ENCODE measurements at regions not wholly inside any gene's neighbourhood (a gene's known extent, or its start where the extent isn't known, plus 50 kb on each side); places are given as distances from the start of the nearest gene placed in this dataset.

- peaks cover 27% of the 10 kb centered on the region for H3K4me1 ChIP-seq
- H3K27me3 Mint-ChIP-seq (ENCODE audit: insufficient read depth, unreplicated experiment) = no peaks in the 10 kb centered on the region
- no peak overlapping the region for H3K4me3 ChIP-seq (ENCODE audit: low read depth, low read length)
- H3K27ac Mint-ChIP-seq (ENCODE audit: unreplicated experiment) = no peak overlapping the region
- no peaks in the 10 kb centered on the region for H3K9me3 Mint-ChIP-seq (ENCODE audit: unreplicated experiment)
- no peaks in the 10 kb centered on the region for H3K27me3 ChIP-seq (replicated peaks; ENCODE audit: control insufficient read depth, insufficient read depth, low read length)
- H3K36me3 Mint-ChIP-seq (ENCODE audit: insufficient read depth, unreplicated experiment) = peaks cover 6% of the 10 kb centered on the region
- BruUV-seq (replicated peaks) = no TSS peak
- ChIA-PET CTCF (no interaction called here), POLR2A (no interaction called here)
- H3K36me3 ChIP-seq (ENCODE audit: control insufficient read depth, insufficient read depth, low read length) = no peaks in the 10 kb centered on the region
- TF ChIP-seq, protein P1, sequence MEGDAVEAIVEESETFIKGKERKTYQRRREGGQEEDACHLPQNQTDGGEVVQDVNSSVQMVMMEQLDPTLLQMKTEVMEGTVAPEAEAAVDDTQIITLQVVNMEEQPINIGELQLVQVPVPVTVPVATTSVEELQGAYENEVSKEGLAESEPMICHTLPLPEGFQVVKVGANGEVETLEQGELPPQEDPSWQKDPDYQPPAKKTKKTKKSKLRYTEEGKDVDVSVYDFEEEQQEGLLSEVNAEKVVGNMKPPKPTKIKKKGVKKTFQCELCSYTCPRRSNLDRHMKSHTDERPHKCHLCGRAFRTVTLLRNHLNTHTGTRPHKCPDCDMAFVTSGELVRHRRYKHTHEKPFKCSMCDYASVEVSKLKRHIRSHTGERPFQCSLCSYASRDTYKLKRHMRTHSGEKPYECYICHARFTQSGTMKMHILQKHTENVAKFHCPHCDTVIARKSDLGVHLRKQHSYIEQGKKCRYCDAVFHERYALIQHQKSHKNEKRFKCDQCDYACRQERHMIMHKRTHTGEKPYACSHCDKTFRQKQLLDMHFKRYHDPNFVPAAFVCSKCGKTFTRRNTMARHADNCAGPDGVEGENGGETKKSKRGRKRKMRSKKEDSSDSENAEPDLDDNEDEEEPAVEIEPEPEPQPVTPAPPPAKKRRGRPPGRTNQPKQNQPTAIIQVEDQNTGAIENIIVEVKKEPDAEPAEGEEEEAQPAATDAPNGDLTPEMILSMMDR (IDR thresholded peaks at IDR 0.05; ENCODE audit: insufficient read depth in 1 of 2, low read depth in 1 of 2, low read length in 1 of 2, severe bottlenecking in 1 of 2, unreplicated experiment in 1 of 2) = no peak
- no peak overlapping the region for H3K4me3 Mint-ChIP-seq (ENCODE audit: unreplicated experiment)
- DNase-seq = no peak
- H3K4me1 Mint-ChIP-seq (ENCODE audit: low read depth, unreplicated experiment) = peaks cover 7% of the 10 kb centered on the region
- no peaks in the 10 kb centered on the region for H3K9me3 ChIP-seq
- intact Hi-C loops (cut with micrococcal nuclease; ENCODE audit: unreplicated experiment) = loop anchor here (1.0 to 2.0 kb wide), 2 partner anchors 29 to 259 kb away; no protein-coding TSS in a partner anchor
These were observed 139.5 kb upstream of the SLC27A6 start for GRCh38 chr5:128825826-128826225.

- TF ChIP-seq, protein P1 (IDR thresholded peaks at IDR 0.05; ENCODE audit: insufficient read depth in 1 of 2, low read depth in 1 of 2, low read length in 1 of 2, severe bottlenecking in 1 of 2, unreplicated experiment in 1 of 2) = no peak
- no peaks in the 10 kb centered on the region for H3K9me3 Mint-ChIP-seq (ENCODE audit: unreplicated experiment)
- ChIA-PET POLR2A (no interaction called here), CTCF (no interaction called here)
- Histone ChIP-seq H3K9me3 (no peaks in the 10 kb centered on the region), H3K4me3 (ENCODE audit: low read depth, low read length) (no peak overlapping the region), H3K36me3 (ENCODE audit: control insufficient read depth, insufficient read depth, low read length) (no peaks in the 10 kb centered on the region), H3K4me1 (peaks cover 27% of the 10 kb centered on the region), H3K27me3 (replicated peaks; ENCODE audit: control insufficient read depth, insufficient read depth, low read length) (no peaks in the 10 kb centered on the region)
- no peak overlapping the region for H3K27ac Mint-ChIP-seq (ENCODE audit: unreplicated experiment)
- peaks cover 6% of the 10 kb centered on the region for H3K36me3 Mint-ChIP-seq (ENCODE audit: insufficient read depth, unreplicated experiment)
- no TSS peak for BruUV-seq (replicated peaks)
- DNase-seq = no peak
- intact Hi-C loops (cut with micrococcal nuclease; ENCODE audit: unreplicated experiment) = loop anchor here (1.0 to 2.0 kb wide), 2 partner anchors 29 to 259 kb away; no protein-coding TSS in a partner anchor
- no peak overlapping the region for H3K4me3 Mint-ChIP-seq (ENCODE audit: unreplicated experiment)
- H3K4me1 Mint-ChIP-seq (ENCODE audit: low read depth, unreplicated experiment) = peaks cover 7% of the 10 kb centered on the region
- no peaks in the 10 kb centered on the region for H3K27me3 Mint-ChIP-seq (ENCODE audit: insufficient read depth, unreplicated experiment)
These were observed 139.0 kb upstream of the SLC27A6 start for GRCh38 chr5:128826275-128826674.

- TF ChIP-seq, protein P1 (IDR thresholded peaks at IDR 0.05; ENCODE audit: insufficient read depth in 1 of 2, low read depth in 1 of 2, low read length in 1 of 2, severe bottlenecking in 1 of 2, unreplicated experiment in 1 of 2) = no peak
- Histone ChIP-seq H3K36me3 (ENCODE audit: control insufficient read depth, insufficient read depth, low read length) (no peaks in the 10 kb centered on the region), H3K9me3 (peaks cover 2% of the 10 kb centered on the region; the same call in 1 of the 2 replicates), H3K4me1 (0 out of 2 replicates have a peak, but pooled peaks cover 7% of the 10 kb centered on the region), H3K27me3 (replicated peaks; ENCODE audit: control insufficient read depth, insufficient read depth, low read length) (no peaks in the 10 kb centered on the region), H3K4me3 (ENCODE audit: low read depth, low read length) (no peak overlapping the region)
- H3K9me3 Mint-ChIP-seq (ENCODE audit: unreplicated experiment) = peaks cover 18% of the 10 kb centered on the region
- intact Hi-C loops (cut with micrococcal nuclease; ENCODE audit: unreplicated experiment) = no loop called here
- POLR2A ChIA-PET = no interaction called here
- no peak for DNase-seq
- H3K4me3 Mint-ChIP-seq (ENCODE audit: unreplicated experiment) = no peak overlapping the region
- CTCF ChIA-PET = no interaction called here
- H3K36me3 Mint-ChIP-seq (ENCODE audit: insufficient read depth, unreplicated experiment) = no peaks in the 10 kb centered on the region
- H3K4me1 Mint-ChIP-seq (ENCODE audit: low read depth, unreplicated experiment) = peaks cover 6% of the 10 kb centered on the region
- H3K27me3 Mint-ChIP-seq (ENCODE audit: insufficient read depth, unreplicated experiment) = no peaks in the 10 kb centered on the region
- H3K27ac Mint-ChIP-seq (ENCODE audit: unreplicated experiment) = no peak overlapping the region
- no TSS peak for BruUV-seq (replicated peaks)
These were observed 128.7 kb upstream of the SLC27A6 start for GRCh38 chr5:128836571-128836970.
